Activated T-cell treated with anti-CD3 and anti-CD28 coated beads, Interleukin-2, amount 50 U/mL, for 72 hours (primary cell): ENCODE measurements at regions not wholly inside any gene's neighbourhood (a gene's known extent, or its start where the extent isn't known, plus 50 kb on each side); places are given as distances from the start of the nearest gene placed in this dataset.

Experiments
- ATAC-seq, 2 donors: fragments of 150-1000 bp; cut with Tn5 transposase; replicated peaks in 1 of 2; 2 replicates each; pipeline ENCODE4 v1.10.0; 2021; ENCODE audit warnings: moderate library complexity in 2 of 2, mild to moderate bottlenecking in 1 of 2
- DNase-seq, 2 donors: peaks; one replicate each; pipeline ENCODE4 v3.0.0; 2021 to 2022; ENCODE audit warnings: mixed read lengths in 1 of 2
- H3K27ac Mint-ChIP-seq: one replicate; pipeline ENCODE4 v1.8.0; 2022; ENCODE audit warnings: mild to moderate bottlenecking, moderate library complexity, mixed read lengths
- H3K27me3 Mint-ChIP-seq: one replicate; pipeline ENCODE4 v1.8.0; 2022; ENCODE audit warnings: low read depth, mixed read lengths
- H3K36me3 Mint-ChIP-seq, 2 donors: one replicate each; pipeline ENCODE4 v1.8.0; 2022; ENCODE audit warnings: mixed read lengths in 2 of 2, mild to moderate bottlenecking in 1 of 2; ENCODE audit not compliant: insufficient read depth in 2 of 2
- H3K4me1 Mint-ChIP-seq: one replicate; pipeline ENCODE4 v1.8.0; 2022; ENCODE audit warnings: low read depth, mixed read lengths
- H3K4me3 Mint-ChIP-seq, 2 donors: one replicate each; pipeline ENCODE4 v1.8.0; 2022; ENCODE audit warnings: mild to moderate bottlenecking in 2 of 2, mixed read lengths in 2 of 2, moderate library complexity in 2 of 2
- H3K9me3 Mint-ChIP-seq, 2 donors: one replicate each; pipeline ENCODE4 v1.8.0; 2022; ENCODE audit warnings: mixed read lengths in 2 of 2

- H3K9me3 Mint-ChIP-seq = peaks cover 0 to 3% of the 10 kb centered on the region in 2 donors
- H3K4me3 Mint-ChIP-seq = no peak overlapping the region
- ATAC-seq (no peak), DNase-seq (no peak)
- H3K36me3 Mint-ChIP-seq = no peaks in the 10 kb centered on the region
- H3K27me3 Mint-ChIP-seq = no peaks in the 10 kb centered on the region
- no peak overlapping the region for H3K27ac Mint-ChIP-seq
- no peaks in the 10 kb centered on the region for H3K4me1 Mint-ChIP-seq
Measured at GRCh38 chr4:97353876-97354275, 789.4 kb downstream of the STPG2 start.

GRCh38 chr4:97359826-97360225 is 783.5 kb downstream of the STPG2 start:
- ATAC-seq = no peak
- Mint-ChIP-seq H3K9me3 (peaks cover 2 to 7% of the 10 kb centered on the region in 2 donors), H3K4me3 (no peak overlapping the region), H3K27me3 (no peaks in the 10 kb centered on the region), H3K27ac (no peak overlapping the region), H3K36me3 (no peaks in the 10 kb centered on the region), H3K4me1 (no peaks in the 10 kb centered on the region)
- no peak for DNase-seq

- no peaks in the 10 kb centered on the region for H3K27me3 Mint-ChIP-seq
- DNase-seq (no peak), ATAC-seq (no peak)
- H3K36me3 Mint-ChIP-seq = no peaks in the 10 kb centered on the region
- peaks cover 2 to 9% of the 10 kb centered on the region in 2 donors for H3K9me3 Mint-ChIP-seq
- no peak overlapping the region for H3K27ac Mint-ChIP-seq
- no peaks in the 10 kb centered on the region for H3K4me1 Mint-ChIP-seq
- no peak overlapping the region for H3K4me3 Mint-ChIP-seq
Measured at GRCh38 chr4:97360733-97361132, 782.5 kb downstream of the STPG2 start.

GRCh38 chr4:97367878-97368277 is 775.4 kb downstream of the STPG2 start:
- H3K9me3 Mint-ChIP-seq = peaks cover 7 to 12% of the 10 kb centered on the region in 2 donors
- H3K4me3 Mint-ChIP-seq = no peak overlapping the region
- no peak overlapping the region for H3K27ac Mint-ChIP-seq
- peaks cover 0 to 1% of the 10 kb centered on the region in 2 donors for H3K36me3 Mint-ChIP-seq
- no peak for DNase-seq
- no peaks in the 10 kb centered on the region for H3K27me3 Mint-ChIP-seq
- H3K4me1 Mint-ChIP-seq = no peaks in the 10 kb centered on the region
- no peak for ATAC-seq

- no peaks in the 10 kb centered on the region for H3K27me3 Mint-ChIP-seq
- H3K4me1 Mint-ChIP-seq = no peaks in the 10 kb centered on the region
- peaks cover 0 to 1% of the 10 kb centered on the region in 2 donors for H3K36me3 Mint-ChIP-seq
- peaks cover 6 to 18% of the 10 kb centered on the region in 2 donors for H3K9me3 Mint-ChIP-seq
- no peak overlapping the region for H3K27ac Mint-ChIP-seq
- DNase-seq = no peak
- no peak overlapping the region for H3K4me3 Mint-ChIP-seq
- ATAC-seq = no peak
Measured at GRCh38 chr4:97370568-97370967, 772.7 kb downstream of the STPG2 start.

GRCh38 chr4:97374526-97374925 is 768.8 kb downstream of the STPG2 start:
- Mint-ChIP-seq H3K36me3 (peaks cover 0 to 1% of the 10 kb centered on the region in 2 donors), H3K27me3 (no peaks in the 10 kb centered on the region), H3K27ac (no peak overlapping the region), H3K4me3 (no peak overlapping the region), H3K4me1 (no peaks in the 10 kb centered on the region), H3K9me3 (peaks cover 4 to 17% of the 10 kb centered on the region in 2 donors)
- no peak for DNase-seq
- no peak for ATAC-seq

- Mint-ChIP-seq H3K9me3 (peaks cover 6% of the 10 kb centered on the region in 2 donors), H3K27ac (no peak overlapping the region), H3K27me3 (no peaks in the 10 kb centered on the region), H3K4me3 (no peak overlapping the region), H3K36me3 (no peaks in the 10 kb centered on the region), H3K4me1 (no peaks in the 10 kb centered on the region)
- DNase-seq (no peak), ATAC-seq (no peak)
Measured at GRCh38 chr4:97386969-97387368, 756.3 kb downstream of the STPG2 start.

- no peaks in the 10 kb centered on the region for H3K27me3 Mint-ChIP-seq
- peaks cover 3 to 5% of the 10 kb centered on the region in 2 donors for H3K9me3 Mint-ChIP-seq
- no peaks in the 10 kb centered on the region for H3K4me1 Mint-ChIP-seq
- no peaks in the 10 kb centered on the region for H3K36me3 Mint-ChIP-seq
- no peak overlapping the region for H3K4me3 Mint-ChIP-seq
- no peak overlapping the region for H3K27ac Mint-ChIP-seq
- DNase-seq (no peak), ATAC-seq (no peak)
Measured at GRCh38 chr4:97394653-97395052, 748.6 kb downstream of the STPG2 start.

- H3K4me1 Mint-ChIP-seq = no peaks in the 10 kb centered on the region
- no peak overlapping the region for H3K27ac Mint-ChIP-seq
- no peak overlapping the region for H3K4me3 Mint-ChIP-seq
- H3K27me3 Mint-ChIP-seq = no peaks in the 10 kb centered on the region
- H3K36me3 Mint-ChIP-seq = peaks cover 0 to 2% of the 10 kb centered on the region in 2 donors
- DNase-seq = no peak
- ATAC-seq = no peak
- H3K9me3 Mint-ChIP-seq = peaks cover 3 to 5% of the 10 kb centered on the region in 2 donors
Measured at GRCh38 chr4:97396097-97396496, 747.2 kb downstream of the STPG2 start.

GRCh38 chr4:97396605-97397004 is 746.7 kb downstream of the STPG2 start:
- ATAC-seq = no peak
- Mint-ChIP-seq H3K27ac (no peak overlapping the region), H3K4me3 (no peak overlapping the region), H3K27me3 (no peaks in the 10 kb centered on the region), H3K36me3 (peaks cover 0 to 2% of the 10 kb centered on the region in 2 donors), H3K4me1 (no peaks in the 10 kb centered on the region), H3K9me3 (peaks cover 3 to 5% of the 10 kb centered on the region in 2 donors)
- no peak for DNase-seq

GRCh38 chr4:97404876-97405523 is 738.3 kb downstream of the STPG2 start:
- Mint-ChIP-seq H3K36me3 (peaks cover 0 to 2% of the 10 kb centered on the region in 2 donors), H3K4me3 (no peak overlapping the region), H3K9me3 (peaks cover 6 to 13% of the 10 kb centered on the region in 2 donors), H3K4me1 (no peaks in the 10 kb centered on the region), H3K27me3 (no peaks in the 10 kb centered on the region), H3K27ac (no peak overlapping the region)
- no peak for ATAC-seq
- DNase-seq = no peak

GRCh38 chr4:97411356-97411755 is 731.9 kb downstream of the STPG2 start:
- peaks cover 1 to 9% of the 10 kb centered on the region in 2 donors for H3K9me3 Mint-ChIP-seq
- H3K4me3 Mint-ChIP-seq = no peak overlapping the region
- H3K27ac Mint-ChIP-seq = no peak overlapping the region
- H3K4me1 Mint-ChIP-seq = no peaks in the 10 kb centered on the region
- DNase-seq (no peak), ATAC-seq (no peak)
- no peaks in the 10 kb centered on the region for H3K27me3 Mint-ChIP-seq
- H3K36me3 Mint-ChIP-seq = no peaks in the 10 kb centered on the region

GRCh38 chr4:97412331-97412730 is 730.9 kb downstream of the STPG2 start:
- no peak for ATAC-seq
- Mint-ChIP-seq H3K27me3 (no peaks in the 10 kb centered on the region), H3K4me1 (no peaks in the 10 kb centered on the region), H3K4me3 (no peak overlapping the region), H3K27ac (no peak overlapping the region), H3K9me3 (peaks cover 0 to 8% of the 10 kb centered on the region in 2 donors), H3K36me3 (no peaks in the 10 kb centered on the region)
- DNase-seq = no peak

- no peak for DNase-seq
- Mint-ChIP-seq H3K36me3 (peaks cover 0 to 2% of the 10 kb centered on the region in 2 donors), H3K27ac (no peak overlapping the region), H3K9me3 (peaks cover 9 to 10% of the 10 kb centered on the region in 2 donors), H3K4me3 (no peak overlapping the region), H3K27me3 (no peaks in the 10 kb centered on the region), H3K4me1 (no peaks in the 10 kb centered on the region)
- no peak for ATAC-seq
Measured at GRCh38 chr4:97414161-97414560, 729.1 kb downstream of the STPG2 start.
